Natural killer cell (primary cell): ENCODE measurements at regions not wholly inside any gene's neighbourhood (a gene's known extent, or its start where the extent isn't known, plus 50 kb on each side); places are given as distances from the start of the nearest gene placed in this dataset.

Experiments used
- ATAC-seq, 3 donors: fragments of 150-1000 bp in 2 of 3; fragments of 200-7000 bp in 1 of 3; cut with Tn5 transposase; 1 replicate in 1 of 3; 2 replicates in 2 of 3; pipeline ENCODE4 v1.10.0; 2021; ENCODE audit warnings: mild to moderate bottlenecking in 2 of 3, moderate library complexity in 2 of 3
- DNase-seq, 2 donors: peaks; one replicate each; pipeline versions ENCODE4 v3.0.0 to v3.0.0-alpha.2; 2013 to 2021; ENCODE audit warnings: mixed read lengths in 1 of 2
- H3K27ac ChIP-seq: one replicate; pipeline ENCODE4 v1.5.1; 2013; ENCODE audit warnings: mild to moderate bottlenecking, low read length
- H3K27me3 ChIP-seq: one replicate; pipeline ENCODE4 v1.6.1; 2013; ENCODE audit warnings: low read length; ENCODE audit not compliant: control insufficient read depth, insufficient read depth
- H3K36me3 ChIP-seq: one replicate; pipeline ENCODE4 v1.6.1; 2013; ENCODE audit warnings: low read length; ENCODE audit not compliant: control insufficient read depth, insufficient read depth
- H3K4me1 ChIP-seq: one replicate; pipeline ENCODE4 v1.6.1; 2013; ENCODE audit warnings: low read length; ENCODE audit not compliant: control insufficient read depth, insufficient read depth
- H3K4me3 ChIP-seq: one replicate; pipeline ENCODE4 v1.5.1; 2013; ENCODE audit warnings: low read length
- H3K9me3 ChIP-seq: one replicate; pipeline ENCODE4 v1.6.1; 2013; ENCODE audit warnings: low read length; ENCODE audit not compliant: control insufficient read depth, insufficient read depth
- H3K27ac Mint-ChIP-seq, 2 donors: one replicate each; pipeline ENCODE4 v1.8.0; 2022; ENCODE audit warnings: mild to moderate bottlenecking in 2 of 2, mixed read lengths in 2 of 2, moderate library complexity in 1 of 2
- H3K27me3 Mint-ChIP-seq, 2 donors: one replicate each; pipeline ENCODE4 v1.8.0; 2022; ENCODE audit warnings: low read depth in 2 of 2, mixed read lengths in 2 of 2
- H3K36me3 Mint-ChIP-seq: one replicate; pipeline ENCODE4 v1.8.0; 2022; ENCODE audit warnings: mixed read lengths
- H3K4me1 Mint-ChIP-seq, 2 donors: one replicate each; pipeline ENCODE4 v1.8.0; 2022; ENCODE audit warnings: mixed read lengths in 2 of 2
- H3K4me3 Mint-ChIP-seq: one replicate; pipeline ENCODE4 v1.8.0; 2022; ENCODE audit warnings: mild to moderate bottlenecking, moderate library complexity, mixed read lengths
- H3K9me3 Mint-ChIP-seq, 2 donors: one replicate each; pipeline ENCODE4 v1.8.0; 2022; ENCODE audit warnings: mixed read lengths in 2 of 2
- CTCF ChIP-seq: fragments of 200-600 bp; IDR thresholded peaks from one replicate; pipeline ENCODE4 v1.8.0; 2022; ENCODE audit warnings: antibody characterized with exemption
- WGBS: methylation state at CpG from one replicate; pipeline ENCODE4 v1.1.7; 2013; ENCODE audit warnings: missing lambda C conversion rate; ENCODE audit not compliant: insufficient coverage; 5-methylcytosine and 5-hydroxymethylcytosine counted together
- intact Hi-C: fragments of 100-400 bp; cut with micrococcal nuclease; formaldehyde crosslinking; loops from one replicate; pipeline ENCODE4 v1.14.2; 2022

GRCh38 chr18:28768791-28769768 is 592.1 kb upstream of the CDH2 start:
- no peak for TF ChIP-seq CTCF
- Mint-ChIP-seq H3K4me3 (no peak overlapping the region), H3K36me3 (no peaks in the 10 kb centered on the region), H3K27me3 (no peaks in the 10 kb centered on the region), H3K9me3 (no peaks in the 10 kb centered on the region), H3K4me1 (peaks cover 8 to 17% of the 10 kb centered on the region in 2 donors), H3K27ac (no peak overlapping the region)
- no peak for ATAC-seq
- no peak for DNase-seq
- Histone ChIP-seq H3K9me3 (no peaks in the 10 kb centered on the region), H3K27me3 (no peaks in the 10 kb centered on the region), H3K27ac (no peak overlapping the region), H3K4me3 (no peak overlapping the region), H3K36me3 (no peaks in the 10 kb centered on the region), H3K4me1 (no peaks in the 10 kb centered on the region)
- WGBS = 88% methylated on average over 7 of the region's 8 CpGs
- intact Hi-C loops = no loop called here

GRCh38 chr18:28767727-28768211 is 590.8 kb upstream of the CDH2 start:
- no peaks in the 10 kb centered on the region for H3K27me3 Mint-ChIP-seq
- DNase-seq (no peak), ATAC-seq (no peak)
- H3K9me3 ChIP-seq = no peaks in the 10 kb centered on the region
- no peak for TF ChIP-seq CTCF
- no peaks in the 10 kb centered on the region for H3K36me3 ChIP-seq
- peaks cover 0 to 8% of the 10 kb centered on the region in 2 donors for H3K4me1 Mint-ChIP-seq
- no peak overlapping the region for H3K4me3 ChIP-seq
- no peak overlapping the region for H3K27ac ChIP-seq
- no peaks in the 10 kb centered on the region for H3K4me1 ChIP-seq
- H3K27me3 ChIP-seq = no peaks in the 10 kb centered on the region
- H3K4me3 Mint-ChIP-seq = no peak overlapping the region
- intact Hi-C loops = no loop called here
- no peak overlapping the region for H3K27ac Mint-ChIP-seq
- no peaks in the 10 kb centered on the region for H3K9me3 Mint-ChIP-seq
- H3K36me3 Mint-ChIP-seq = no peaks in the 10 kb centered on the region
- WGBS = 86% methylated on average over 1 of the region's 2 CpGs

GRCh38 chr18:28767201-28767600 is 590.3 kb upstream of the CDH2 start:
- intact Hi-C loops = no loop called here
- H3K4me3 Mint-ChIP-seq = no peak overlapping the region
- Histone ChIP-seq H3K27ac (no peak overlapping the region), H3K27me3 (no peaks in the 10 kb centered on the region), H3K9me3 (no peaks in the 10 kb centered on the region), H3K4me3 (no peak overlapping the region), H3K36me3 (no peaks in the 10 kb centered on the region), H3K4me1 (no peaks in the 10 kb centered on the region)
- no peaks in the 10 kb centered on the region for H3K36me3 Mint-ChIP-seq
- WGBS = no CpG with 5 or more reads among the region's 1 CpG
- DNase-seq (no peak), ATAC-seq (no peak)
- H3K9me3 Mint-ChIP-seq = no peaks in the 10 kb centered on the region
- H3K27me3 Mint-ChIP-seq = no peaks in the 10 kb centered on the region
- TF ChIP-seq CTCF = no peak
- H3K27ac Mint-ChIP-seq = no peak overlapping the region
- peaks cover 0 to 8% of the 10 kb centered on the region in 2 donors for H3K4me1 Mint-ChIP-seq
